ENCODE measurements at regions not wholly inside any gene's neighbourhood (a gene's known extent, or its start where the extent isn't known, plus 50 kb on each side); places are given as distances from the start of the nearest gene placed in this dataset.

DNA sequence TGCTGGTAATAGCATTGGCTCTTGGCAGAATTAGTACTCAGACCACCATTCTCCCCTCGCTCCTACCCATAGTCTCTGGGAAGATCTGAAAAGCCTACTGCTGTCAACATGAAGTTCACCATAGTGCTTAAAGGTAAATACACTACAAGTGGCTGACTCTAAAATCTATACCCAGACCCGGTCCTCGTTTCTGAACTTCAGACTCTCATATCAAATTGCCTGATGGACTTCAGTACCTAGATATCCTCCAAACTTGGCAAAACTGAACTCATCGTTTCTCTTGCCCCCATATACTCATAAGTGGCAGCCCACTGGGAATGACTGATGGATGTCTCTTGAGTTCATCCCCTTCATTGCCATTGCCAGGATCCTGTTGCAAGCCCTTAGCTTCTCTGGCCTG, 67.3 kb downstream of the VCPKMT start:
- no peaks in the 10 kb centered on the region for H3K9me2 ChIP-seq (replicated peaks; ENCODE audit: insufficient read depth)
- H3K9me3 ChIP-seq (ENCODE audit: low read depth): no peaks in the 10 kb centered on the region
- 85% methylated on average over 4 of the region's 4 CpGs for WGBS (ENCODE audit: low lambda C conversion rate, missing lambda C conversion rate)
- DNase-seq (ENCODE audit: low spot score): no peak
- no peaks in the 10 kb centered on the region for H3K79me2 ChIP-seq
- H4K20me1 ChIP-seq (ENCODE audit: insufficient read depth, poor library complexity, severe bottlenecking): no peaks in the 10 kb centered on the region
- H3K27me3 ChIP-seq: no peaks in the 10 kb centered on the region
- H2AFZ ChIP-seq: no peak overlapping the region
- H3K4me1 ChIP-seq (ENCODE audit: insufficient read depth): peaks cover 19% of the 10 kb centered on the region
- no peaks in the 10 kb centered on the region for H3K36me3 ChIP-seq (replicated peaks; ENCODE audit: insufficient read depth, low read depth)
- TF ChIP-seq EZH2 (IDR thresholded peaks at IDR 0.05; ENCODE audit: borderline replicate concordance) (no peak), EZH2phosphoT487 (IDR thresholded peaks at IDR 0.05; ENCODE audit: low read depth, severe bottlenecking, unreplicated experiment) (no peak)
- TF ChIP-seq, protein P1, sequence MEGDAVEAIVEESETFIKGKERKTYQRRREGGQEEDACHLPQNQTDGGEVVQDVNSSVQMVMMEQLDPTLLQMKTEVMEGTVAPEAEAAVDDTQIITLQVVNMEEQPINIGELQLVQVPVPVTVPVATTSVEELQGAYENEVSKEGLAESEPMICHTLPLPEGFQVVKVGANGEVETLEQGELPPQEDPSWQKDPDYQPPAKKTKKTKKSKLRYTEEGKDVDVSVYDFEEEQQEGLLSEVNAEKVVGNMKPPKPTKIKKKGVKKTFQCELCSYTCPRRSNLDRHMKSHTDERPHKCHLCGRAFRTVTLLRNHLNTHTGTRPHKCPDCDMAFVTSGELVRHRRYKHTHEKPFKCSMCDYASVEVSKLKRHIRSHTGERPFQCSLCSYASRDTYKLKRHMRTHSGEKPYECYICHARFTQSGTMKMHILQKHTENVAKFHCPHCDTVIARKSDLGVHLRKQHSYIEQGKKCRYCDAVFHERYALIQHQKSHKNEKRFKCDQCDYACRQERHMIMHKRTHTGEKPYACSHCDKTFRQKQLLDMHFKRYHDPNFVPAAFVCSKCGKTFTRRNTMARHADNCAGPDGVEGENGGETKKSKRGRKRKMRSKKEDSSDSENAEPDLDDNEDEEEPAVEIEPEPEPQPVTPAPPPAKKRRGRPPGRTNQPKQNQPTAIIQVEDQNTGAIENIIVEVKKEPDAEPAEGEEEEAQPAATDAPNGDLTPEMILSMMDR (IDR thresholded peaks at IDR 0.05; ENCODE audit: poor library complexity): no peak
- no peak overlapping the region for H3K4me3 ChIP-seq
- H3K27ac ChIP-seq: no peak overlapping the region
- H3K4me2 ChIP-seq: no peak overlapping the region

DNA sequence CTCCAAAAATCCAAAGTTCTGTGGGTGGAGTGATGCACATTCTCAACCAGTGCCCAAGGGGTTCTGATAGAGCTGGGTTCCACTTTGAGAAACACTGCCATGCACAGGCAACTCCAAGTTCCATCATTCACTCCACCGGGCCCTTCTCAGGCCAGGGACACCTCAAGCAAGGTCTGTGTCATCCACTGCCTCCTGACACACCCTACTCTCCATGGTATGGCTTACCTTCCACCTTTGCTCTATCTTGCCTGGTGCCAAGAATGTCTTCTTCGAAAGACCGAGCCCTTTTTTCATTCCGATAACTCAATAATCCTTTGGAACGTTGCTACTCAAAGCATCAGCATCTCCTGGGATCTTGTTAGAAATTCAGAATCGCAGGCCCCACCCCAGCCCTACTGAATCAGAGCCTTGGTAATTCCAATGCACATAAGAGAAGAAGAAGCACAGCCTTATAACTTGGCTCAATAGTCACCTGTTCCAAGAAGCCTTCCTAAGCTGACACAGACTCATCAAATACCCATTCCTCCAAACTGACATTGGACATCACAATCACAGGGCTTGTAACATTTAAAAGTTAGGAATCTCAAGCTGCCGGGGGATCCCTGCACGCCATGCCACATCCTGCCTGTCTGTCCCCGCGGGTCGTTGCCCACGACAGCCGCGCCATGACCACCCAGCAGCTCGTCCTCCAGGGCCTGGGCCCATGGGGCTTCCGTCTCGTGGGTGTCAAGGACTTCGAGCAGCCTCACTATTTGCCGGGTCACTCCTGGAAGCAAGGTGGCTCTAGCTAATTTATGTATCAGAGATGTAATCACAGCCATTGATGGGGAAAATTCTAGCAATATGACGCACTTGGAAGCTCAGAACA, 66.4 kb downstream of the VCPKMT start:
- H3K4me3 ChIP-seq: no peak overlapping the region
- 98% methylated on average over 20 of the region's 20 CpGs for WGBS (ENCODE audit: low lambda C conversion rate, missing lambda C conversion rate)
- H3K36me3 ChIP-seq (replicated peaks; ENCODE audit: insufficient read depth, low read depth): no peaks in the 10 kb centered on the region
- H3K27ac ChIP-seq: no peak overlapping the region
- peaks cover 13% of the 10 kb centered on the region for H3K4me1 ChIP-seq (ENCODE audit: insufficient read depth)
- H3K9me2 ChIP-seq (replicated peaks; ENCODE audit: insufficient read depth): no peaks in the 10 kb centered on the region
- no peaks in the 10 kb centered on the region for H3K79me2 ChIP-seq
- DNase-seq (ENCODE audit: low spot score): no peak
- TF ChIP-seq EZH2 (IDR thresholded peaks at IDR 0.05; ENCODE audit: borderline replicate concordance) (no peak), EZH2phosphoT487 (IDR thresholded peaks at IDR 0.05; ENCODE audit: low read depth, severe bottlenecking, unreplicated experiment) (no peak)
- TF ChIP-seq, protein P1 (IDR thresholded peaks at IDR 0.05; ENCODE audit: poor library complexity): no peak
- H4K20me1 ChIP-seq (ENCODE audit: insufficient read depth, poor library complexity, severe bottlenecking): no peaks in the 10 kb centered on the region
- H2AFZ ChIP-seq: no peak overlapping the region
- H3K27me3 ChIP-seq: no peaks in the 10 kb centered on the region
- H3K4me2 ChIP-seq: no peak overlapping the region
- H3K9me3 ChIP-seq (ENCODE audit: low read depth): no peaks in the 10 kb centered on the region

DNA sequence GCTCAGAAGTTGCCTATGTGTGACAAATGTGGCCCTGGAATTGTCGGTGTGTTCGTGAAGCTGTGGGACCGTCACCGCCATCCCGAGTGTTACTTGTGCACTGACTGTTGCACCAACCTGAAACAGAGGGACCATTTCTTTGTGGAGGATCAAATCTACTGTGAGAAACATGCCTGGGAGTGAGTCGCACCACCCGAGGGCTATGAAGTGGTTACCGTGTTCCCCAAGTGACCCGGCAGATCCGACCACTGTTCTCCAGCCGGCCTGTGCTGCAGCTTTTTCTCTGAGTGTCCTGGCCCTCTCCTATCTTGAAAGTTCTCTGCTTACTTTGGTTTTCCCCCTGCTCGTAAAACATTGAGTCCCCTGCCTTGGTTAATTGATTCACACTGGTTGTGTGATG, 65.3 kb downstream of the VCPKMT start:
- DNase-seq (ENCODE audit: low spot score): no peak
- H4K20me1 ChIP-seq (ENCODE audit: insufficient read depth, poor library complexity, severe bottlenecking): no peaks in the 10 kb centered on the region
- H3K4me1 ChIP-seq (ENCODE audit: insufficient read depth): peaks cover 4% of the 10 kb centered on the region
- H2AFZ ChIP-seq: no peak overlapping the region
- H3K27ac ChIP-seq: no peak overlapping the region
- 91% methylated on average over 12 of the region's 12 CpGs for WGBS (ENCODE audit: low lambda C conversion rate, missing lambda C conversion rate)
- no peaks in the 10 kb centered on the region for H3K27me3 ChIP-seq
- TF ChIP-seq EZH2 (IDR thresholded peaks at IDR 0.05; ENCODE audit: borderline replicate concordance) (no peak), EZH2phosphoT487 (IDR thresholded peaks at IDR 0.05; ENCODE audit: low read depth, severe bottlenecking, unreplicated experiment) (no peak)
- TF ChIP-seq, protein P1 (IDR thresholded peaks at IDR 0.05; ENCODE audit: poor library complexity): no peak
- H3K9me2 ChIP-seq (replicated peaks; ENCODE audit: insufficient read depth): no peaks in the 10 kb centered on the region
- H3K4me3 ChIP-seq: no peak overlapping the region
- no peaks in the 10 kb centered on the region for H3K36me3 ChIP-seq (replicated peaks; ENCODE audit: insufficient read depth, low read depth)
- H3K79me2 ChIP-seq: no peaks in the 10 kb centered on the region
- H3K4me2 ChIP-seq: no peak overlapping the region
- H3K9me3 ChIP-seq (ENCODE audit: low read depth): no peaks in the 10 kb centered on the region
